NB4 (cell line): ENCODE measurements at regions not wholly inside any gene's neighbourhood (a gene's known extent, or its start where the extent isn't known, plus 50 kb on each side); places are given as distances from the start of the nearest gene placed in this dataset.

Source experiments
- DNase-seq: peaks from one replicate; pipeline ENCODE4 v3.0.0; 2010; ENCODE audit warnings: low read depth
- H3K4me3 ChIP-seq: one replicate; pipeline ENCODE4 v1.5.1; 2011; ENCODE audit warnings: mild to moderate bottlenecking, low read depth, low read length, moderate library complexity
- CTCF ChIP-seq: IDR thresholded peaks from one replicate; pipeline ENCODE4 v1.5.1; 2012; ENCODE audit warnings: low read depth, low read length
- MAX ChIP-seq: IDR thresholded peaks from 2 replicates; pipeline ENCODE4 v1.6.1; 2011; ENCODE audit warnings: low read depth, low read length
- MYC ChIP-seq: IDR thresholded peaks from 2 replicates; pipeline ENCODE4 v1.6.1; 2011; ENCODE audit warnings: low read depth, low read length
- POLR2A ChIP-seq: IDR thresholded peaks from 2 replicates; pipeline ENCODE4 v1.6.1; 2011; ENCODE audit warnings: mild to moderate bottlenecking; ENCODE audit not compliant: insufficient read length; ENCODE audit errors: extremely low read depth

- no peak overlapping the region for H3K4me3 ChIP-seq
- TF ChIP-seq MAX (no peak), POLR2A (no peak), MYC (no peak), CTCF (no peak)
- no peak for DNase-seq
Observed at GRCh38 chr9:117596678-117597077, 107.5 kb upstream of the TLR4 start.

GRCh38 chr9:117595650-117596049 is 108.6 kb upstream of the TLR4 start:
- no peak for DNase-seq
- no peak overlapping the region for H3K4me3 ChIP-seq
- TF ChIP-seq POLR2A, result no peak
- no peak for TF ChIP-seq MYC
- TF ChIP-seq CTCF, result no peak
- TF ChIP-seq MAX, result no peak

- no peak overlapping the region for H3K4me3 ChIP-seq
- TF ChIP-seq POLR2A, result no peak
- TF ChIP-seq CTCF, result no peak
- no peak for TF ChIP-seq MAX
- TF ChIP-seq MYC, result no peak
- DNase-seq, result no peak
Observed at GRCh38 chr9:117587263-117587662, 116.9 kb upstream of the TLR4 start.

GRCh38 chr9:117574099-117574498 is 130.1 kb upstream of the TLR4 start:
- DNase-seq, result no peak
- TF ChIP-seq MAX, result no peak
- no peak for TF ChIP-seq POLR2A
- TF ChIP-seq CTCF, result no peak
- no peak for TF ChIP-seq MYC
- no peak overlapping the region for H3K4me3 ChIP-seq

GRCh38 chr9:117564839-117565238 is 139.4 kb upstream of the TLR4 start:
- DNase-seq, result no peak
- no peak for TF ChIP-seq CTCF
- no peak for TF ChIP-seq MAX
- no peak for TF ChIP-seq POLR2A
- TF ChIP-seq MYC, result no peak
- no peak overlapping the region for H3K4me3 ChIP-seq

GRCh38 chr9:117561761-117562160 is 142.4 kb upstream of the TLR4 start:
- H3K4me3 ChIP-seq, result no peak overlapping the region
- DNase-seq, result no peak
- no peak for TF ChIP-seq MAX
- no peak for TF ChIP-seq MYC
- TF ChIP-seq POLR2A, result no peak
- no peak for TF ChIP-seq CTCF
